Upper lobe of left lung (tissue), 6 donors: ENCODE measurements at regions not wholly inside any gene's neighbourhood (a gene's known extent, or its start where the extent isn't known, plus 50 kb on each side); places are given as distances from the start of the nearest gene placed in this dataset.

Experiments used
- ATAC-seq, 2 donors: fragments of 200-7000 bp; cut with Tn5 transposase; one replicate each; pipeline ENCODE4 v1.9.1; 2022; ENCODE audit warnings: mild to moderate bottlenecking in 2 of 2, moderate library complexity in 2 of 2; ENCODE audit not compliant: low FRiP score in 2 of 2
- DNase-seq, 2 donors: peaks; one replicate each; pipeline ENCODE4 v3.0.0-alpha.2; 2019 to 2020
- H3K27ac ChIP-seq, 4 donors: fragments of 200-600 bp; sonication (generic); one replicate each; pipeline ENCODE4 v1.5.1; 2016 to 2019
- H3K27me3 ChIP-seq, 4 donors: fragments of 200-600 bp; sonication (generic); one replicate each; pipeline ENCODE4 v1.5.1; 2017 to 2019
- H3K36me3 ChIP-seq, 4 donors: fragments of 200-600 bp; sonication (generic); one replicate each; pipeline ENCODE4 v1.5.1; 2016 to 2019
- H3K4me1 ChIP-seq, 4 donors: fragments of 200-600 bp; sonication (generic); one replicate each; pipeline ENCODE4 v1.5.1; 2018 to 2019
- H3K4me3 ChIP-seq, 4 donors: fragments of 200-600 bp; sonication (generic); one replicate each; pipeline ENCODE4 v1.5.1; 2017 to 2019; ENCODE audit warnings: mild to moderate bottlenecking in 2 of 4, moderate library complexity in 1 of 4
- H3K9me3 ChIP-seq, 4 donors: fragments of 200-600 bp; sonication (generic); one replicate each; pipeline ENCODE4 v1.5.1; 2018 to 2019
- EP300 ChIP-seq, 4 donors: sonication (generic); formaldehyde crosslinking; IDR thresholded peaks; one replicate each; pipeline ENCODE4 v1.5.1; 2017; ENCODE audit warnings: antibody characterized with exemption in 4 of 4, control low read depth in 2 of 4
- POLR2A ChIP-seq, 4 donors: fragments of 450-650 bp; IDR thresholded peaks; one replicate each; pipeline ENCODE4 v1.5.1; 2016 to 2017; ENCODE audit warnings: antibody characterized with exemption in 4 of 4, mild to moderate bottlenecking in 2 of 4
- POLR2AphosphoS5 ChIP-seq, 2 donors: sonication (generic); formaldehyde crosslinking; IDR thresholded peaks; one replicate each; pipeline ENCODE4 v1.5.1; 2017; ENCODE audit warnings: antibody characterized with exemption in 2 of 2
- WGBS, 2 donors: methylation state at CpG; one replicate each; pipeline ENCODE4 v1.1.5; 2017 to 2018; 5-methylcytosine and 5-hydroxymethylcytosine counted together
- TF ChIP-seq, protein P1 (sequence below), 6 experiments: fragments of 450-650 bp in 4 of 6; fragments of 200-600 bp in 2 of 6; sonication (generic) in 2 of 6; IDR thresholded peaks; one replicate each; pipeline ENCODE4 v1.5.1; 2016 to 2019; ENCODE audit warnings: antibody characterized with exemption in 6 of 6
- donor health status: DM: no; HTN: no; CAD: no; lungs with moderate emphysema.
- donor health status: DM: no; HTN: yes; CAD: no; lungs with severe emphysema.

GRCh38 chr13:33891196-33891742, 73.3 kb downstream of the RFC3 start:
- DNase-seq = no peak

DNA sequence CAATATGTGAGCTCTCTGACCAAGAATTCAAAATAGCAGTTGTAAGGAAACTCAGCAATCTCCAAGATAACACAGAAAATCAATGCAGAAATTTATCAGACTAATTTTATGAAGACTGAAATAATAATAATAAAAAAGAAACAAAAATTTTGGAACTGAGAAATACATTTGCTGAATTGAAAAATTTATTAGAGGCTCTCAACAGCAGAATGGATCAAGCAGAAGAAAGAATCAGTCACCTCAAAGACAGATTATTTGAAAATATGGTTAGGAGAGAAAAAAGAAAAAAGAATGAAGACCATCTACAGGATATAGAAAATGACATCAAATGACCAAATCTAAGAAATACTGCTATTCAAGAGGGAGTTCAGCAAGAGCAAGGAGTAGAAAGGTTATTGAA, 75.6 kb downstream of the RFC3 start:
- Histone ChIP-seq H3K4me1 (no peaks in the 10 kb centered on the region), H3K27ac (no peak overlapping the region), H3K9me3 (peaks cover 4 to 8% (median 6%) of the 10 kb centered on the region in 4 donors), H3K4me3 (no peak overlapping the region), H3K36me3 (no peaks in the 10 kb centered on the region), H3K27me3 (no peaks in the 10 kb centered on the region)
- DNase-seq (no peak), ATAC-seq (no peak)
- TF ChIP-seq POLR2A (IDR thresholded peaks at IDR 0.05) (no peak), EP300 (IDR thresholded peaks at IDR 0.05) (no peak), POLR2AphosphoS5 (IDR thresholded peaks at IDR 0.05) (no peak)
- TF ChIP-seq, protein P1, sequence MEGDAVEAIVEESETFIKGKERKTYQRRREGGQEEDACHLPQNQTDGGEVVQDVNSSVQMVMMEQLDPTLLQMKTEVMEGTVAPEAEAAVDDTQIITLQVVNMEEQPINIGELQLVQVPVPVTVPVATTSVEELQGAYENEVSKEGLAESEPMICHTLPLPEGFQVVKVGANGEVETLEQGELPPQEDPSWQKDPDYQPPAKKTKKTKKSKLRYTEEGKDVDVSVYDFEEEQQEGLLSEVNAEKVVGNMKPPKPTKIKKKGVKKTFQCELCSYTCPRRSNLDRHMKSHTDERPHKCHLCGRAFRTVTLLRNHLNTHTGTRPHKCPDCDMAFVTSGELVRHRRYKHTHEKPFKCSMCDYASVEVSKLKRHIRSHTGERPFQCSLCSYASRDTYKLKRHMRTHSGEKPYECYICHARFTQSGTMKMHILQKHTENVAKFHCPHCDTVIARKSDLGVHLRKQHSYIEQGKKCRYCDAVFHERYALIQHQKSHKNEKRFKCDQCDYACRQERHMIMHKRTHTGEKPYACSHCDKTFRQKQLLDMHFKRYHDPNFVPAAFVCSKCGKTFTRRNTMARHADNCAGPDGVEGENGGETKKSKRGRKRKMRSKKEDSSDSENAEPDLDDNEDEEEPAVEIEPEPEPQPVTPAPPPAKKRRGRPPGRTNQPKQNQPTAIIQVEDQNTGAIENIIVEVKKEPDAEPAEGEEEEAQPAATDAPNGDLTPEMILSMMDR (IDR thresholded peaks at IDR 0.05) = no peak

More at GRCh38 chr13:33891196-33891742, 73.3 kb downstream of the RFC3 start:
- Histone ChIP-seq H3K27me3 (no peaks in the 10 kb centered on the region), H3K9me3 (peaks cover 0 to 6% (median 4%) of the 10 kb centered on the region in 4 donors), H3K36me3 (no peaks in the 10 kb centered on the region), H3K27ac (no peak overlapping the region), H3K4me3 (no peak overlapping the region), H3K4me1 (no peaks in the 10 kb centered on the region)
- ATAC-seq = no peak
- TF ChIP-seq POLR2A (IDR thresholded peaks at IDR 0.05) (no peak), EP300 (IDR thresholded peaks at IDR 0.05) (no peak), POLR2AphosphoS5 (IDR thresholded peaks at IDR 0.05) (no peak)
- TF ChIP-seq, protein P1 (IDR thresholded peaks at IDR 0.05) = no peak

DNA sequence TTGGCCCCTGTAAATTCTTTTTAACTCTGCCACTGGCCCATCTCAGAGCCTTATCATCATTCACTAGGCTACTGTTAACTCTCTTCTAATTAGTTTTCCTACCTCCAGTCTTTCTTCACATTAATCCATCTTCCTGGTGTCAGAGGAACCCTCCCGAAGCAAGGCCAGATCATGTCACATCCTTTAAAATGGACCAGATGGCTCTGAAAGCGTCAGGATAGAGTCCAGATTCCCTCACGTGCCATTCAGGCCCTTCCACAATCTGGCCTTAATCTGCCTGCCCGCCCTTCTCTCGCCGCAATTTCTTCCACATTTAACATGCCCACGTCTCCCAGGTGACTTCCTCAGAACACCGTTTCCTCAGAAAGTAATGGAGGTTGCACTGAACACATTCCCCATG, 86.5 kb downstream of the RFC3 start:
- TF ChIP-seq POLR2A (IDR thresholded peaks at IDR 0.05) (no peak), POLR2AphosphoS5 (IDR thresholded peaks at IDR 0.05) (no peak), EP300 (IDR thresholded peaks at IDR 0.05) (no peak)
- TF ChIP-seq, protein P1 (IDR thresholded peaks at IDR 0.05) = no peak
- ATAC-seq (no peak), DNase-seq (no peak)
- Histone ChIP-seq H3K36me3 (no peaks in the 10 kb centered on the region), H3K4me1 (no peaks in the 10 kb centered on the region), H3K27ac (no peak overlapping the region), H3K9me3 (peaks cover 0 to 5% (median 3%) of the 10 kb centered on the region in 4 donors), H3K27me3 (no peaks in the 10 kb centered on the region), H3K4me3 (no peak overlapping the region)
- WGBS, 2 donors = 82 to 84% methylated on average over 8 of the region's 8 CpGs

- Histone ChIP-seq H3K4me1 (no peaks in the 10 kb centered on the region), H3K27ac (no peak overlapping the region), H3K36me3 (no peaks in the 10 kb centered on the region), H3K9me3 (no peaks in the 10 kb centered on the region), H3K27me3 (no peaks in the 10 kb centered on the region), H3K4me3 (no peak overlapping the region)
- DNase-seq (no peak), ATAC-seq (no peak)
- WGBS, 2 donors = 93 to 95% methylated on average over 1 of the region's 1 CpG
- TF ChIP-seq POLR2AphosphoS5 (IDR thresholded peaks at IDR 0.05) (no peak), EP300 (IDR thresholded peaks at IDR 0.05) (no peak), POLR2A (IDR thresholded peaks at IDR 0.05) (no peak)
- TF ChIP-seq, protein P1 (IDR thresholded peaks at IDR 0.05) = no peak
Measured at GRCh38 chr13:33908116-33908515, 90.2 kb downstream of the RFC3 start.

- 95 to 96% methylated on average over 1 of the region's 1 CpG for WGBS, 2 donors
- no peak overlapping the region for H3K27ac ChIP-seq
- H3K36me3 ChIP-seq = no peaks in the 10 kb centered on the region
- no peaks in the 10 kb centered on the region for H3K27me3 ChIP-seq
- no peaks in the 10 kb centered on the region for H3K4me1 ChIP-seq
- ATAC-seq (no peak), DNase-seq (no peak)
- H3K9me3 ChIP-seq = no peaks in the 10 kb centered on the region
- no peak overlapping the region for H3K4me3 ChIP-seq
- TF ChIP-seq, protein P1 (IDR thresholded peaks at IDR 0.05) = no peak
Measured at GRCh38 chr13:33910255-33910654, 92.3 kb downstream of the RFC3 start.
